Transverse colon (tissue), 4 donors: ENCODE measurements at regions not wholly inside any gene's neighbourhood (a gene's known extent, or its start where the extent isn't known, plus 50 kb on each side); places are given as distances from the start of the nearest gene placed in this dataset.

Experiments used
- DNase-seq: peaks from one replicate; pipeline ENCODE4 v3.0.0-alpha.2; 2019
- H3K27ac ChIP-seq, 4 donors: fragments of 200-600 bp; sonication (generic); 2 replicates each; pipeline ENCODE4 v1.5.1; 2016 to 2018; ENCODE audit warnings: inconsistent platforms in 4 of 4
- H3K27me3 ChIP-seq: fragments of 200-600 bp; sonication (generic); 2 replicates; pipeline ENCODE4 v1.5.1; 2017; ENCODE audit warnings: inconsistent platforms
- H3K36me3 ChIP-seq, 4 donors: fragments of 200-600 bp; sonication (generic); 2 replicates each; pipeline ENCODE4 v1.5.1; 2017 to 2019; ENCODE audit warnings: inconsistent platforms in 4 of 4
- H3K4me1 ChIP-seq, 4 donors: fragments of 200-600 bp; sonication (generic); 2 replicates each; pipeline ENCODE4 v1.5.1; 2017 to 2020; ENCODE audit warnings: inconsistent platforms in 4 of 4
- H3K4me3 ChIP-seq, 4 donors: fragments of 200-600 bp; sonication (generic); 1 replicate in 1 of 4; 2 replicates in 3 of 4; pipeline versions ENCODE4 v1.5.1 to v1.6.1; 2017 to 2019; ENCODE audit warnings: inconsistent platforms in 4 of 4
- H3K9me3 ChIP-seq, 2 donors: fragments of 200-600 bp; sonication (generic); 2 replicates each; pipeline ENCODE4 v1.5.1; 2017 to 2019; ENCODE audit warnings: inconsistent platforms in 2 of 2
- EP300 ChIP-seq: sonication (generic); formaldehyde crosslinking; IDR thresholded peaks from one replicate; pipeline ENCODE4 v1.6.1; 2017; ENCODE audit warnings: antibody characterized with exemption, low read depth
- POLR2A ChIP-seq: fragments of 450-650 bp; IDR thresholded peaks from one replicate; pipeline ENCODE4 v1.6.1; 2016; ENCODE audit warnings: antibody characterized with exemption, mild to moderate bottlenecking, moderate library complexity
- POLR2AphosphoS5 ChIP-seq, 3 donors: sonication (generic); formaldehyde crosslinking; IDR thresholded peaks; one replicate each; pipeline ENCODE4 v1.6.1; 2016; ENCODE audit warnings: antibody characterized with exemption in 3 of 3
- WGBS, 2 donors: methylation state at CpG; one replicate each; pipeline ENCODE4 v1.1.5; 2018; ENCODE audit warnings: low coverage in 1 of 2; 5-methylcytosine and 5-hydroxymethylcytosine counted together
- in situ Hi-C, 4 donors: fragments of 200-750 bp; cut with MboI; loops; one replicate each; pipeline versions ENCODE4 v1.15.0 to v1.15.1; 2017; ENCODE audit warnings: low sequenced_read_pairs in 3 of 4, low pct_ligation_motif_present in 1 of 4, low pct_unique_long_range_greater_than_20kb in 1 of 4
- intact Hi-C: fragments of 100-400 bp; cut with DNase I; formaldehyde crosslinking; loops from one replicate; pipeline ENCODE4 v1.15.1; 2023; ENCODE audit warnings: low total_unique reads
- TF ChIP-seq, protein P1 (sequence below), 5 experiments: fragments of 200-600 bp in 3 of 5; fragments of 450-650 bp in 2 of 5; sonication (generic) in 3 of 5; IDR thresholded peaks; 1 replicate in 2 of 5; 2 replicates in 3 of 5; pipeline ENCODE4 v1.5.1; 2016 to 2017; ENCODE audit warnings: antibody characterized with exemption in 5 of 5, inconsistent platforms in 3 of 5, mild to moderate bottlenecking in 2 of 5, moderate library complexity in 1 of 5

DNA sequence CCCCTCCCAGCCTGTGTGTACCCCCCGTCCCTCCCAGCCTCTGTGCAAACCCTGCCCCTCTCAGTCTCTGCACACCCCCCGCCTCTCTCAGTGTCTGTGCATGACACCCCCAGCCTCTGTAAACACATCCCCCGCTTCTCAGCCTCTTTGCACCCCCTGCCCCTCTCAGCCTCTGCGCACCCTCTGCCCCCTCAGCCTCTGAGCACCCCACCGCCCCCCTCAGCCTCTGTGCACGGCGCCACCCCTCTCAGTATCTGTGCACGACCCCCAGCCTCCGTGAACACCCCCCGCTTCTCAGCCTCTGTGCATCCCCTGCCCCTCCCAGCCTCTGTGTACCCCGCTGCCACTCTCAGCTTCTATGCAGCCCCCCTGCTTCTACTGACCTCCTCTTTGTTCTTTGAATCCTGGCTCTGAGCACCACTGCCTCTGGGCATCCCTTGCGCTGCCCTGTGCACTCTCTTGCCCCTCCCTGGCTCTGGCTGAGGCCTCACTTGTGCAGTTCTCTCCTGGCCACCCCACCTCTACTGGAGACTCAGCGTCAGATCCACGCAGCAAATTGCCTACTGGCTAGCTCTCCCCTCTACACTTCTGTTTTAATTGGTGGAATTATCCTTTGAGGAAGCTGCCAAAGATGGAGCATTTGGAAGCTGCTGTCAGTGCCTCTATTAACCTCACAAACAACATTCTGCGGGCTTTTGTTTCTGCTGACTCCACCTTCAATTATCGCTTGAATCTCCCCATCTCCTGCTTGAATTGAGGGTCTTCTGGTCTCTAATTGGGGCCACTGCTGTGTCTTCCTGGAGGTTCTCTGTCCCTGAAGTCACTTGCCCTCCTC is 838.6 kb downstream of the TBC1D22A start:
- no peaks in the 10 kb centered on the region for H3K27me3 ChIP-seq
- no peaks in the 10 kb centered on the region for H3K9me3 ChIP-seq
- H3K27ac ChIP-seq, result no peak overlapping the region
- in situ Hi-C loops (no loop called here), intact Hi-C loops (no loop called here)
- H3K36me3 ChIP-seq, result no peaks in the 10 kb centered on the region
- H3K4me3 ChIP-seq, result no peak overlapping the region
- no peak for TF ChIP-seq POLR2AphosphoS5 (IDR thresholded peaks at IDR 0.05)
- no peak for TF ChIP-seq EP300
- TF ChIP-seq, protein P1, sequence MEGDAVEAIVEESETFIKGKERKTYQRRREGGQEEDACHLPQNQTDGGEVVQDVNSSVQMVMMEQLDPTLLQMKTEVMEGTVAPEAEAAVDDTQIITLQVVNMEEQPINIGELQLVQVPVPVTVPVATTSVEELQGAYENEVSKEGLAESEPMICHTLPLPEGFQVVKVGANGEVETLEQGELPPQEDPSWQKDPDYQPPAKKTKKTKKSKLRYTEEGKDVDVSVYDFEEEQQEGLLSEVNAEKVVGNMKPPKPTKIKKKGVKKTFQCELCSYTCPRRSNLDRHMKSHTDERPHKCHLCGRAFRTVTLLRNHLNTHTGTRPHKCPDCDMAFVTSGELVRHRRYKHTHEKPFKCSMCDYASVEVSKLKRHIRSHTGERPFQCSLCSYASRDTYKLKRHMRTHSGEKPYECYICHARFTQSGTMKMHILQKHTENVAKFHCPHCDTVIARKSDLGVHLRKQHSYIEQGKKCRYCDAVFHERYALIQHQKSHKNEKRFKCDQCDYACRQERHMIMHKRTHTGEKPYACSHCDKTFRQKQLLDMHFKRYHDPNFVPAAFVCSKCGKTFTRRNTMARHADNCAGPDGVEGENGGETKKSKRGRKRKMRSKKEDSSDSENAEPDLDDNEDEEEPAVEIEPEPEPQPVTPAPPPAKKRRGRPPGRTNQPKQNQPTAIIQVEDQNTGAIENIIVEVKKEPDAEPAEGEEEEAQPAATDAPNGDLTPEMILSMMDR (IDR thresholded peaks at IDR 0.05), result no peak
- no peak for TF ChIP-seq POLR2A
- 72% methylated on average over 15 of the region's 16 CpGs; no CpG with 5 or more reads in 1 of the 2 donors for WGBS, 2 donors
- no peaks in the 10 kb centered on the region for H3K4me1 ChIP-seq
- DNase-seq, result no peak

DNA sequence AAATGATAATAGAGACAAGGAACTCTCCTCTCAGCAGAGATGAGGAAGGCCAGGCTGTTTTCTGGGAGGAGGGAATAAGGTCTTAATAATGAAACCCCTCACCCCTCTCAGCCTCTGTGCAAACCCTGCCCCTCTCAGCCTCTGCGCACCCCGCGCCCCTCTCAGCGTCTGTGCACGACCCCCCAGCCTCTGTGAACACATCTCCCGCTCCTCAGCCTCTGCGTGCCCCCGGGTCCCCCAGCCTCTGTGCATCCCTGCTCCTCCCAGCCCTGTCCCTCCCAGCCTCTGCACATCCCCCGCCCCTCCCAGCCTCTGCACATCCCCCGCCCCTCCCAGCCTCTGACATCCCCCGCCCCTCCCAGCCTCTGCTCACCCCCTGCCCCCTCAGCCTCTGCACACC is 837.8 kb downstream of the TBC1D22A start:
- TF ChIP-seq POLR2AphosphoS5 (IDR thresholded peaks at IDR 0.05) (no peak), POLR2A (no peak), EP300 (no peak)
- TF ChIP-seq, protein P1 (IDR thresholded peaks at IDR 0.05), result no peak
- Histone ChIP-seq H3K4me1 (no peaks in the 10 kb centered on the region), H3K9me3 (no peaks in the 10 kb centered on the region), H3K36me3 (no peaks in the 10 kb centered on the region), H3K27ac (no peak overlapping the region), H3K4me3 (no peak overlapping the region), H3K27me3 (no peaks in the 10 kb centered on the region)
- DNase-seq, result no peak
- WGBS, 2 donors, result 62% methylated on average over 11 of the region's 11 CpGs; no CpG with 5 or more reads in 1 of the 2 donors
- in situ Hi-C loops (no loop called here), intact Hi-C loops (no loop called here)

- no peaks in the 10 kb centered on the region for H3K36me3 ChIP-seq
- WGBS, 2 donors, result 46 to 70% methylated on average over 2 to 10 of the region's 10 CpGs
- no peak for DNase-seq
- no peaks in the 10 kb centered on the region for H3K27me3 ChIP-seq
- TF ChIP-seq, protein P1 (IDR thresholded peaks at IDR 0.05), result no peak
- TF ChIP-seq POLR2A (no peak), POLR2AphosphoS5 (IDR thresholded peaks at IDR 0.05) (no peak), EP300 (no peak)
- intact Hi-C loops, result no loop called here
- in situ Hi-C loops, result loop anchor here in 1 of 4 donors (25.0 kb wide), 1 partner anchor 88 kb away; no protein-coding TSS in a partner anchor
- no peaks in the 10 kb centered on the region for H3K9me3 ChIP-seq
- no peaks in the 10 kb centered on the region for H3K4me1 ChIP-seq
- H3K4me3 ChIP-seq, result no peak overlapping the region
- no peak overlapping the region for H3K27ac ChIP-seq
These were observed 837.3 kb downstream of the TBC1D22A start for GRCh38 chr22:47599753-47600152.

DNA sequence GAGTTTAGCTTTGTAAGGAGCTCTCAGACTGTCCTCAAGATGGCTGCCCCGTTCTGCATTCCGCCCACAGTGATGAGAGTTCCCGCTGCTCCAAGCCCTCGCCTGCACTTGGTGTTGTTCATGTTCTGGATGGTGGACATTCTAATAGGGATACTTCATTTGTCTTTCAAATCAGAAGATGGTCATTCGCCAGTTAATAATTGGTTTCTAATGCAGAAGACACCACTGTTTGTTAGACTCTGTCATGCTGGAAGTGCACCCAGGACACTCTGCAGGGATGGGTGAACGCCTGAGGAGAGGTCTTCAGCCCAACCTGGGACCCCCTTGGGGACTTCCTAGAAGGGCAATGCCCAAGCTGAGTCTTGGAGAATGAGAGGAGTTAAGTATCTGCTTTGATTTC is 836.4 kb downstream of the TBC1D22A start:
- intact Hi-C loops, result no loop called here
- Histone ChIP-seq H3K36me3 (no peaks in the 10 kb centered on the region), H3K4me3 (no peak overlapping the region), H3K27me3 (no peaks in the 10 kb centered on the region), H3K4me1 (no peaks in the 10 kb centered on the region), H3K27ac (no peak overlapping the region), H3K9me3 (no peaks in the 10 kb centered on the region)
- TF ChIP-seq POLR2AphosphoS5 (IDR thresholded peaks at IDR 0.05), result no peak
- TF ChIP-seq, protein P1 (IDR thresholded peaks at IDR 0.05), result no peak
- no peak for TF ChIP-seq POLR2A
- no peak for TF ChIP-seq EP300
- 80 to 82% methylated on average over 1 to 6 of the region's 6 CpGs for WGBS, 2 donors
- in situ Hi-C loops, result loop anchor here in 1 of 4 donors (25.0 kb wide), 1 partner anchor 88 kb away; no protein-coding TSS in a partner anchor
- no peak for DNase-seq
